SK-N-SH (cell line): ENCODE measurements at regions not wholly inside any gene's neighbourhood (a gene's known extent, or its start where the extent isn't known, plus 50 kb on each side); places are given as distances from the start of the nearest gene placed in this dataset.

ENCODE experiments used
- CTCF ChIA-PET: fragments of 300-600, 350-600 bp; formaldehyde crosslinking; extraction: SDS; loops from one replicate; lab custom pipeline; 2021; lab: Yijun Ruan, JAX
- POLR2A ChIA-PET: fragments of 350-600 bp; sonication (Branson Sonifier 250); formaldehyde crosslinking; extraction: SDS; loops from one replicate; lab custom pipeline; 2020; ENCODE audit warnings: antibody characterized with exemption, inconsistent platforms; lab: Yijun Ruan, JAX
- DNase-seq: peaks from one replicate; pipeline ENCODE4 v3.0.0; 2012
- H2AFZ ChIP-seq: fragments of 200-600 bp; sonication (generic); 2 replicates; pipeline ENCODE4 v1.8.1; 2016; ENCODE audit warnings: antibody characterized with exemption, mild to moderate bottlenecking, low read depth
- H3F3A ChIP-seq: fragments of 200-600 bp; sonication (generic); replicated peaks from 2 replicates; pipeline ENCODE3; 2016; ENCODE audit warnings: antibody characterized with exemption, mild to moderate bottlenecking; ENCODE audit not compliant: insufficient read depth
- H3K27ac ChIP-seq, 2 experiments: fragments of 200-500 bp in 1 of 2; fragments of 200-600 bp in 1 of 2; sonication (Bioruptor generic) in 1 of 2; sonication (generic), shearing (Covaris generic) in 1 of 2; 2 replicates each; pipeline versions ENCODE4 v1.5.1 to v1.6.1; 2014 to 2016; ENCODE audit warnings: low read depth in 2 of 2, inconsistent platforms in 1 of 2, low read length in 1 of 2, mild to moderate bottlenecking in 1 of 2, mixed read lengths in 1 of 2
- H3K27me3 ChIP-seq: fragments of 200-600 bp; sonication (generic), shearing (Covaris generic); 2 replicates; pipeline ENCODE4 v1.6.1; 2016; ENCODE audit warnings: mixed run types; ENCODE audit not compliant: insufficient read depth
- H3K36me3 ChIP-seq, 2 experiments: fragments of 200-500 bp in 1 of 2; fragments of 200-600 bp in 1 of 2; sonication (Bioruptor generic) in 1 of 2; sonication (generic) in 1 of 2; replicated peaks in 1 of 2; 2 replicates each; pipeline versions ENCODE3 to v1.5.1; 2014 to 2016; ENCODE audit warnings: low read length in 1 of 2, mild to moderate bottlenecking in 1 of 2; ENCODE audit not compliant: insufficient read depth in 2 of 2, control insufficient read depth in 1 of 2
- H3K4me1 ChIP-seq, 2 experiments: fragments of 200-500 bp in 1 of 2; fragments of 200-600 bp in 1 of 2; sonication (Bioruptor generic) in 1 of 2; sonication (generic), shearing (Covaris generic) in 1 of 2; 2 replicates each; pipeline versions ENCODE4 v1.5.1 to v1.6.1; 2014 to 2016; ENCODE audit warnings: low read depth in 1 of 2, low read length in 1 of 2, mixed run types in 1 of 2; ENCODE audit not compliant: insufficient read depth in 2 of 2, control insufficient read depth in 1 of 2
- H3K4me2 ChIP-seq: fragments of 200-600 bp; sonication (generic), shearing (Covaris generic); 2 replicates; pipeline ENCODE4 v1.6.1; 2017; ENCODE audit warnings: mixed run types
- H3K4me3 ChIP-seq, 2 experiments: fragments of 200-500 bp in 1 of 2; fragments of 200-600 bp in 1 of 2; sonication (Bioruptor generic) in 1 of 2; sonication (generic), shearing (Covaris generic) in 1 of 2; 2 replicates each; pipeline versions ENCODE4 v1.5.1 to v1.8.1; 2014 to 2016; ENCODE audit warnings: low read depth in 2 of 2, inconsistent platforms in 1 of 2, low read length in 1 of 2, mild to moderate bottlenecking in 1 of 2, mixed read lengths in 1 of 2, moderate library complexity in 1 of 2
- H3K79me2 ChIP-seq: fragments of 200-600 bp; sonication (generic); 2 replicates; pipeline ENCODE4 v1.8.1; 2017; ENCODE audit warnings: mild to moderate bottlenecking; ENCODE audit not compliant: insufficient read depth
- H3K9ac ChIP-seq: fragments of 200-600 bp; sonication (generic); 2 replicates; pipeline ENCODE4 v1.6.1; 2017; ENCODE audit warnings: mixed run types
- H3K9me2 ChIP-seq: fragments of 200-600 bp; sonication (generic); 2 replicates; pipeline ENCODE4 v1.6.1; 2017; ENCODE audit warnings: mixed run types
- H3K9me3 ChIP-seq: fragments of 200-600 bp; sonication (generic); 2 replicates; pipeline ENCODE4 v1.6.1; 2017; ENCODE audit warnings: mixed run types, mild to moderate bottlenecking, moderate library complexity
- H4K20me1 ChIP-seq: fragments of 200-600 bp; sonication (generic); 2 replicates; pipeline ENCODE4 v1.6.1; 2017; ENCODE audit warnings: mild to moderate bottlenecking, mixed run types; ENCODE audit not compliant: insufficient read depth
- ELF1 ChIP-seq: IDR thresholded peaks from 2 replicates; pipeline ENCODE4 v1.4.0; 2012
- FOSL2 ChIP-seq: IDR thresholded peaks from 2 replicates; pipeline ENCODE4 v1.4.0; 2012; ENCODE audit warnings: low read depth, mild to moderate bottlenecking, moderate library complexity, borderline replicate concordance
- FOXJ3 ChIP-seq: sonication (generic); formaldehyde crosslinking; IDR thresholded peaks from 2 replicates; pipeline ENCODE4 v1.5.1; 2020; ENCODE audit warnings: mild to moderate bottlenecking, missing genetic modification reagents
- FOXM1 ChIP-seq: IDR thresholded peaks from 2 replicates; pipeline ENCODE4 v1.4.0; 2012; ENCODE audit warnings: low read depth, mild to moderate bottlenecking
- GABPA ChIP-seq: IDR thresholded peaks from 2 replicates; pipeline ENCODE4 v1.4.0; 2012; ENCODE audit warnings: low read depth, mild to moderate bottlenecking
- IRF3 ChIP-seq: fragments of 150-350 bp; IDR thresholded peaks from 2 replicates; pipeline ENCODE4 v1.6.1; 2016; ENCODE audit warnings: mild to moderate bottlenecking, low read depth, low read length
- JUND ChIP-seq: IDR thresholded peaks from 2 replicates; pipeline ENCODE4 v1.4.0; 2012
- MAX ChIP-seq: IDR thresholded peaks from 2 replicates; pipeline ENCODE4 v1.4.0; 2012; ENCODE audit warnings: low read depth
- MEF2A ChIP-seq: IDR thresholded peaks from 2 replicates; pipeline ENCODE4 v1.4.0; 2012; ENCODE audit warnings: low read depth, borderline replicate concordance
- MXI1 ChIP-seq: IDR thresholded peaks from 2 replicates; pipeline ENCODE4 v1.6.1; 2012; ENCODE audit warnings: mild to moderate bottlenecking, low read depth, low read length, improper control_type of control experiment
- NFIC ChIP-seq: IDR thresholded peaks from 2 replicates; pipeline ENCODE4 v1.4.0; 2012; ENCODE audit warnings: borderline replicate concordance
- NRF1 ChIP-seq: IDR thresholded peaks from 2 replicates; pipeline ENCODE4 v1.6.1; 2012; ENCODE audit warnings: low read depth, mild to moderate bottlenecking, low read length
- POLR2AphosphoS5 ChIP-seq: IDR thresholded peaks from 2 replicates; pipeline ENCODE4 v1.6.1; 2012; ENCODE audit warnings: low read depth, low read length
- REST ChIP-seq: IDR thresholded peaks from 2 replicates; pipeline ENCODE4 v1.6.1; 2012; ENCODE audit warnings: mild to moderate bottlenecking, low read depth, low read length, moderate library complexity
- RFX5 ChIP-seq: IDR thresholded peaks from 2 replicates; pipeline ENCODE4 v1.6.1; 2012; ENCODE audit warnings: mild to moderate bottlenecking, improper control_type of control experiment, low read length
- RXRA ChIP-seq: IDR thresholded peaks from 2 replicates; pipeline ENCODE4 v1.4.0; 2012; ENCODE audit warnings: low read depth, mild to moderate bottlenecking, borderline replicate concordance
- SIN3A ChIP-seq: IDR thresholded peaks from 2 replicates; pipeline ENCODE4 v1.6.1; 2012; ENCODE audit warnings: low read depth, mild to moderate bottlenecking, low read length, moderate library complexity, borderline replicate concordance
- TAF1 ChIP-seq: IDR thresholded peaks from 2 replicates; pipeline ENCODE4 v1.6.1; 2012; ENCODE audit warnings: low read depth, mild to moderate bottlenecking, low read length, moderate library complexity, borderline replicate concordance
- TEAD4 ChIP-seq: IDR thresholded peaks from 2 replicates; pipeline ENCODE4 v1.4.0; 2012; ENCODE audit warnings: mild to moderate bottlenecking, borderline replicate concordance; ENCODE audit not compliant: insufficient read depth
- WGBS: methylation state at CpG from one replicate; pipeline ENCODE4 v1.1.6; 2017; ENCODE audit warnings: low lambda C conversion rate; 5-methylcytosine and 5-hydroxymethylcytosine counted together

- no peak for DNase-seq
- Histone ChIP-seq H3K9me2 (no peaks in the 10 kb centered on the region), H3F3A (no peaks in the 10 kb centered on the region), H3K27ac (no peak overlapping the region), H3K36me3 (no peaks in the 10 kb centered on the region), H2AFZ (no peak overlapping the region), H3K9me3 (no peaks in the 10 kb centered on the region), H3K4me1 (no peaks in the 10 kb centered on the region), H3K9ac (no peak overlapping the region), H3K4me2 (no peak overlapping the region), H3K79me2 (no peaks in the 10 kb centered on the region), H3K4me3 (no peak overlapping the region), H4K20me1 (no peaks in the 10 kb centered on the region), H3K27me3 (no peaks in the 10 kb centered on the region)
- no peak for TF ChIP-seq FOXJ3 (CRISPR knock-in tag)
- ChIA-PET POLR2A (no interaction called here), CTCF (interaction anchor here (0.8 kb wide), 1 partner anchor 11 kb away, joined by 4 read pairs; no protein-coding TSS in a partner anchor)
- WGBS, result 46% methylated on average over 5 of the region's 5 CpGs
Observed at GRCh38 chr10:35768011-35768410, 125.9 kb upstream of the FZD8 start.

- DNase-seq, result no peak
- Histone ChIP-seq H3K9me2 (no peaks in the 10 kb centered on the region), H3K9me3 (no peaks in the 10 kb centered on the region), H2AFZ (no peak overlapping the region; the same call in 1 of the 2 replicates), H3K9ac (no peak overlapping the region), H4K20me1 (no peaks in the 10 kb centered on the region), H3K27me3 (no peaks in the 10 kb centered on the region), H3K79me2 (no peaks in the 10 kb centered on the region), H3K4me2 (no peak overlapping the region), H3F3A (no peaks in the 10 kb centered on the region), H3K36me3 (no peaks in the 10 kb centered on the region), H3K4me1 (no peaks in the 10 kb centered on the region), H3K4me3 (no peak overlapping the region), H3K27ac (no peak overlapping the region)
- 75% methylated on average over 4 of the region's 4 CpGs for WGBS
- POLR2A ChIA-PET, result no interaction called here
- no peak for TF ChIP-seq SIN3A
- no peak for TF ChIP-seq POLR2AphosphoS5
- TF ChIP-seq FOXM1, result no peak
- TF ChIP-seq NRF1, result no peak
- TF ChIP-seq, all 33 proteins: peak for 0
- CTCF ChIA-PET, result no interaction called here
Observed at GRCh38 chr10:35765996-35766395, 123.9 kb upstream of the FZD8 start.

- no peaks in the 10 kb centered on the region for H3K9me3 ChIP-seq
- H3K27ac ChIP-seq, result no peak overlapping the region
- CTCF ChIA-PET, result no interaction called here
- H3K9ac ChIP-seq, result no peak overlapping the region
- 73% methylated on average over 24 of the region's 24 CpGs for WGBS
- TF ChIP-seq RFX5 (no peak), JUND (no peak), IRF3 (no peak), FOSL2 (no peak), MXI1 (no peak), TAF1 (no peak), SIN3A (no peak), MAX (no peak), RXRA (no peak), GABPA (no peak), MEF2A (no peak), POLR2AphosphoS5 (no peak), NRF1 (no peak), ELF1 (no peak), REST (no peak), NFIC (no peak), TEAD4 (no peak)
- H3K36me3 ChIP-seq, result no peaks in the 10 kb centered on the region
- no peak overlapping the region for H2AFZ ChIP-seq
- H4K20me1 ChIP-seq, result no peaks in the 10 kb centered on the region
- DNase-seq, result no peak
- H3K4me1 ChIP-seq, result no peaks in the 10 kb centered on the region
- H3K79me2 ChIP-seq, result no peaks in the 10 kb centered on the region
- no peaks in the 10 kb centered on the region for H3F3A ChIP-seq
- POLR2A ChIA-PET, result no interaction called here
- H3K4me3 ChIP-seq, result no peak overlapping the region
- H3K27me3 ChIP-seq, result no peaks in the 10 kb centered on the region
- no peaks in the 10 kb centered on the region for H3K9me2 ChIP-seq
- no peak overlapping the region for H3K4me2 ChIP-seq
Observed at GRCh38 chr10:35765066-35765527, 123.0 kb upstream of the FZD8 start.
